Mesodermal cell (in vitro differentiated cells): ENCODE measurements at regions not wholly inside any gene's neighbourhood (a gene's known extent, or its start where the extent isn't known, plus 50 kb on each side); places are given as distances from the start of the nearest gene placed in this dataset.
A peak's percentile ranks its signal among the peaks of the same experiment; 100 is the strongest.

Source experiments
- H3K27ac ChIP-seq: 2 replicates; pipeline ENCODE4 v1.7.0; 2013; ENCODE audit warnings: mild to moderate bottlenecking, low read depth, low read length, moderate library complexity; ENCODE audit not compliant: severe bottlenecking
- H3K36me3 ChIP-seq: 2 replicates; pipeline ENCODE4 v1.7.1; 2013; ENCODE audit warnings: mild to moderate bottlenecking, low read length, moderate library complexity; ENCODE audit not compliant: control insufficient read depth, insufficient read depth
- H3K4me1 ChIP-seq: one replicate; pipeline ENCODE4 v1.7.1; 2013; ENCODE audit warnings: mild to moderate bottlenecking, low read length; ENCODE audit not compliant: insufficient read depth, control insufficient read depth, poor library complexity, severe bottlenecking
- H3K4me3 ChIP-seq: 2 replicates; pipeline ENCODE4 v1.7.0; 2013; ENCODE audit warnings: low read length, control low read depth, mild to moderate bottlenecking; ENCODE audit not compliant: insufficient read depth, poor library complexity, severe bottlenecking; ENCODE audit errors: extremely low read depth
- H3K9me3 ChIP-seq: 2 replicates; pipeline ENCODE4 v1.7.1; 2013; ENCODE audit warnings: mild to moderate bottlenecking, low read length, moderate library complexity; ENCODE audit not compliant: control insufficient read depth
- WGBS, 2 experiments: methylation state at CpG; one replicate each; pipeline ENCODE4 v1.1.5; 2013; ENCODE audit warnings: missing lambda C conversion rate in 2 of 2; ENCODE audit not compliant: insufficient coverage in 2 of 2; 5-methylcytosine and 5-hydroxymethylcytosine counted together

- H3K4me1 ChIP-seq: no peaks in the 10 kb centered on the region
- H3K4me3 ChIP-seq: no peak overlapping the region
- WGBS, 2 experiments: 80% methylated on average over 1 to 2 of the region's 3 CpGs
- no peak overlapping the region for H3K27ac ChIP-seq
- H3K9me3 ChIP-seq: no peaks in the 10 kb centered on the region
- no peaks in the 10 kb centered on the region for H3K36me3 ChIP-seq
These were observed 52.2 kb downstream of the ACTL7B start for GRCh38 chr9:108803428-108804065.

- 80 to 95% methylated on average over 2 to 3 of the region's 4 CpGs for WGBS, 2 experiments
- Histone ChIP-seq H3K4me3 (no peak overlapping the region), H3K9me3 (no peaks in the 10 kb centered on the region)
These were observed 52.8 kb downstream of the ACTL7B start for GRCh38 chr9:108802967-108803366.

GRCh38 chr9:108801949-108802348 is 53.8 kb downstream of the ACTL7B start:
- Histone ChIP-seq H3K27ac (no peak overlapping the region), H3K9me3 (no peaks in the 10 kb centered on the region), H3K4me3 (no peak overlapping the region), H3K4me1 (no peaks in the 10 kb centered on the region), H3K36me3 (no peaks in the 10 kb centered on the region)
- WGBS, 2 experiments: no CpG with 5 or more reads among the region's 2 CpGs

More at GRCh38 chr9:108802967-108803366, 52.8 kb downstream of the ACTL7B start:
- Histone ChIP-seq H3K36me3 (no peaks in the 10 kb centered on the region), H3K4me1 (no peaks in the 10 kb centered on the region), H3K27ac (no peak overlapping the region)

GRCh38 chr9:108800632-108801099 is 55.1 kb downstream of the ACTL7B start:
- H3K9me3 ChIP-seq: no peaks in the 10 kb centered on the region
- WGBS, 2 experiments: 89 to 92% methylated on average over 2 to 3 of the region's 3 CpGs
- no peak overlapping the region for H3K4me3 ChIP-seq
- H3K4me1 ChIP-seq: no peaks in the 10 kb centered on the region
- no peaks in the 10 kb centered on the region for H3K36me3 ChIP-seq
- H3K27ac ChIP-seq: no peak overlapping the region

GRCh38 chr9:108793573-108793972 is 62.2 kb downstream of the ACTL7B start:
- no peak overlapping the region for H3K27ac ChIP-seq
- H3K4me1 ChIP-seq: no peaks in the 10 kb centered on the region
- no peaks in the 10 kb centered on the region for H3K36me3 ChIP-seq
- 80% methylated on average over 1 of the region's 4 CpGs; no CpG with 5 or more reads in 1 of the 2 experiments for WGBS, 2 experiments
- H3K9me3 ChIP-seq: peaks cover 6% of the 10 kb centered on the region
- no peak overlapping the region for H3K4me3 ChIP-seq

GRCh38 chr9:108789742-108790141 is 66.0 kb downstream of the ACTL7B start:
- H3K4me1 ChIP-seq: peaks cover 14% of the 10 kb centered on the region
- H3K36me3 ChIP-seq: no peaks in the 10 kb centered on the region
- H3K9me3 ChIP-seq: peaks cover 6% of the 10 kb centered on the region
- H3K27ac ChIP-seq: no peak overlapping the region
- 88 to 100% methylated on average over 1 of the region's 2 CpGs for WGBS, 2 experiments
- H3K4me3 ChIP-seq: no peak overlapping the region

- WGBS, 2 experiments: 77 to 89% methylated on average over 6 to 7 of the region's 7 CpGs
- H3K4me3 ChIP-seq: no peak overlapping the region
- H3K27ac ChIP-seq: peak overlapping the region; percentile 65
These were observed 68.1 kb downstream of the ACTL7B start for GRCh38 chr9:108787690-108788048.

GRCh38 chr9:108786901-108787689 is 68.7 kb downstream of the ACTL7B start:
- H3K9me3 ChIP-seq: peaks cover 3% of the 10 kb centered on the region
- no peak overlapping the region for H3K4me3 ChIP-seq
- H3K36me3 ChIP-seq: no peaks in the 10 kb centered on the region
- peaks cover 29% of the 10 kb centered on the region for H3K4me1 ChIP-seq
- peak overlapping the region; percentile 65 for H3K27ac ChIP-seq
- 45% methylated on average over 5 of the region's 5 CpGs for WGBS, 2 experiments

More at GRCh38 chr9:108787690-108788048, 68.1 kb downstream of the ACTL7B start:
- Histone ChIP-seq H3K9me3 (peaks cover 6% of the 10 kb centered on the region), H3K4me1 (peaks cover 29% of the 10 kb centered on the region), H3K36me3 (no peaks in the 10 kb centered on the region)

- Histone ChIP-seq H3K27ac (no peak overlapping the region), H3K36me3 (no peaks in the 10 kb centered on the region), H3K4me1 (peaks cover 31% of the 10 kb centered on the region), H3K9me3 (no peaks in the 10 kb centered on the region), H3K4me3 (no peak overlapping the region)
- 100% methylated on average over 1 of the region's 4 CpGs; no CpG with 5 or more reads in 1 of the 2 experiments for WGBS, 2 experiments
These were observed 69.5 kb downstream of the ACTL7B start for GRCh38 chr9:108786322-108786721.

- Histone ChIP-seq H3K27ac (no peak overlapping the region), H3K36me3 (no peaks in the 10 kb centered on the region), H3K4me1 (peaks cover 35% of the 10 kb centered on the region), H3K9me3 (no peaks in the 10 kb centered on the region), H3K4me3 (no peak overlapping the region)
- WGBS, 2 experiments: 81 to 100% methylated on average over 2 of the region's 3 CpGs
These were observed 70.8 kb downstream of the ACTL7B start for GRCh38 chr9:108784998-108785397.
